GM18519 (cell line): ENCODE measurements at regions not wholly inside any gene's neighbourhood (a gene's known extent, or its start where the extent isn't known, plus 50 kb on each side); places are given as distances from the start of the nearest gene placed in this dataset.

Experiments used
- ATAC-seq: cut with Tn5 transposase; IDR thresholded peaks from one replicate; pipeline ENCODE4 v1.9.1; 2021; ENCODE audit warnings: mild to moderate bottlenecking, moderate library complexity; ENCODE audit not compliant: unreplicated experiment, low FRiP score

DNA sequence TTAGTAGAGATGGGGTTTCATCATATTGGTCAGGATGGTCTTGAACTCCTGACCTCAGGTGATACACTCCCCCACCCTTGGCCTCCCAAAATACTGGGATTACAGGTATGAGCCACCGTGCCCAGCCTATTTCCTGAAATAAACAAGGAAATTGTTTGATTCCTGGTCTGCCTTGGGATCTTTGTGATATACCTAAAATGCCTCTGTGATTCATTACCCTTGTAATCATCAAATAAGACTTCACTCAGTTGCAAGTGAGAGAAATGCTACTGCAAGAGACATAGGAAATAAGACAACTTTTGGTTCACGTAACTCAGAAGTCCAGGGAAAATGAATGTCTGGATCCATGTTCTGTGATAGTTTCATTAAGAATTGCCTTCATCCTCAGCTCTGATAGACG, 173.2 kb upstream of the MARCKS start:
- no peak for ATAC-seq

DNA sequence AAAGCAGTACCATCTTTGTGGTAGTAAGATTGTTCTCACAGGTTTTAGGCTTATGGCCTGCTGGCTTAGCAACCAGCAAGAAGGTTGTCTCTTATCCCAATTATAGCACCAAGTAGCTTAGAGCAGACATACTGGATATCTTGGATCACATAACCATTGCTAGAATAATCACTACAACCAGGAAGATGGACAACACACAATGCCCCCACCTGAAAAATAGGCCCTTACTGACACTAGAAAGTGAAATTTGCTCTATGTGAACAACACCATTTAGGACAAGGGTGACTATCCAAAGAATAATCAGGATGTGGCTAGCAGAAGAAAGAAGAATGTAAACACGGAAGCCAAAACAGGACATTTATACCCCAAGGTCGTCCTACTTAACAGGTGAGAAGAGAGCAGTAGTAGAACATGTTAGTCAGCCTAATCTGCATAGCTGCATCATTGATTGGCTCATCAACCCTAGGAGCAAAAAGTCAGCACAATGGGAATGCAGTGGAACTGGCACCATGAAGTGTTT, 172.7 kb upstream of the MARCKS start:
- ATAC-seq, result no peak

DNA sequence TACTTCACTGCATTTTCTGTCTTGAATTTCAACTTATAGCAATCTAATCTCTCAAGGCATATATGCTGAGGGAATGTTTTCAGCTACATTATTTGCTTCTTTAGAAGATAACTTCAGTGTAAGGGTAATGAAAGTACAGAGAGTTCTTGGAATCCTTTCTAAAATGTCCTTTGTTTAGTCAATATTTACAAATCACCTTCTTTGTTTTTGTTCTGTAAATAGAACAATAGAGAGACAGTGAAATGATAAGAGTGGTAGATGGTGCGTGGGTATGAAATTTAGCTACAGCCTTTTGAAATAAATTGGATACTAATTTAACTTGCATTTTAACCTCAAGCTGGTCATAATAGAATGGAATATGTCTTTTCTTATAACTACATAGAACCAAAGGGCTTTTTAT, 171.1 kb upstream of the MARCKS start:
- no peak for ATAC-seq

DNA sequence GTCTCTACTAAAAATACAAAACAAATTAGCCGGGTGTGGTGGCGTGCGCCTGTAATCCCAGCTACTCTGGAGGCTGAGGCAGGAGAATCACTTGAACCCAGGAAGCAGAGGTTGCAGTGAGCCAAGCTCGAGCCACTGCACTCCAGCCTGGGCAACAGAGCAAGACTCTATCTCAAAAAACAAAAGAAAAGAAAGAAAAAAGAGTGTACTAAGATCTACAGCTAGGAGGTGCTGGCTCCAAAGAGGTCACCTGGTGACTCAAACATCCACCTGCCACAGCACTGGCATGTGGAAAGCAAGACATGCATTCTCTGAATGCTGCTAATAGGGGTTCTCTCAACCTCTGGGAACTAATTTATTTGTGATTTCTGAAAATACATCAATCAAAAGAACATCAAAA, 167.5 kb upstream of the MARCKS start:
- peak; percentile 39 for ATAC-seq

DNA sequence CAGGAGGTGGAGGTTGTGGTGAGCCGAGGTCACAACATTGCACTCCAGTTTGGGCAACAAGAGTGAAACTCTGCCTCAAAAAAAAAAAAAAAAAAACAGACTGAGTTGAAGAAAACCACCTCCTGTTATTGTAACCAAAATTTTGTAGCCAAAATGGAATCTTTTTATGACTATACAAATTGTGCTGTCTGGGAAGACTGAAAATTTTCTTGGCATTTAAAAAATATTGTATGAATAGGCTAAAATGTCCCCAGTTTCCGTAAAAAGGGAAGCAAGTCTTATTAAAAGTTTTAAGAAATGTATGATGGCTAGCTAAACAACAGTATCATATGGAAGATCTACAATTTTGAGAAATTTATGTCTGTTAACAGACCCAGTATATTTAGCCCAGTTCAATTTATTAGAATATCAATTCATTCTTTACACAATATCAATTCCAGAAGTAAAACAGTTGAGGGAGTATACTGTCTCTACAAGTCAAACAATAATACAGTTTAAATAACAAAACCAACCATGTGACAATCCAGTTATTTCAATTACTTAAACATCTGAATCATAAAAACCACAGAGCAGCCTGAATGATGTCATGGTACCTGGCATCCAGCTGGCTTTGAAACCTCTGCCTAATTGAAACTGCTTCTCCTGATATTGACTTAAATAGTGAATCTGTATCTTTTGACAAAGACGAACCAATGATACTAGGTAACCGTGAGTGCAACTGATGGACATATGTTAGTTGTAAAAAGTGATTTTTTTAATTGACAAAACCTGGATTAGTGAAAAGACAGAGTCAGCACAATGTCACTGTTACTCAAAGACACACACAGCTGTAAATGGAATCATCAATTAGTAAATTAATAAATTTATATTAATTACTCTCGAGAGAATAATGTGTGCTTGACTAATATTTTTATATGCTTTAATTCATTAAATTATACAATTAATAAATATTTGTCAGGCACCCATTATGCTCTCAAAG, 166.6 kb upstream of the MARCKS start:
- ATAC-seq, result peak; percentile 83

DNA sequence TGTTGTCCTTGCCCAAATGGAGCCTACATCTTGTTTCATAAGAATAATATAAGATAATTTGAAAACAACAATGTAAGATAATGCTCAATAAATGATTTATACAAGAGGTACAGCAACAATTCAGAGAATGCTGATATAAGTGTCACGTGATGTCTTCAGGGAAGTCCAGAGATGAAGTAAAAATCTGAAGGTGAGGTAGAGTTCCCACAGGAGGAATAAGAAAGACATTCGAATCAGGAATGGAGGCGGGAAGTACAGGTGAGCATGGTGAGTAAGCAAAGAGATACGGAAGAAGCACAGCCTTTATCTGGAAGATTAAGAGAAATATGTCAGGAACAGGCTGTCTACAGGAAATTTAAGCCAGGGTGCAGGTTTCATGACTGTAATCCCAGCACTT, 165.9 kb upstream of the MARCKS start:
- ATAC-seq, result no peak

DNA sequence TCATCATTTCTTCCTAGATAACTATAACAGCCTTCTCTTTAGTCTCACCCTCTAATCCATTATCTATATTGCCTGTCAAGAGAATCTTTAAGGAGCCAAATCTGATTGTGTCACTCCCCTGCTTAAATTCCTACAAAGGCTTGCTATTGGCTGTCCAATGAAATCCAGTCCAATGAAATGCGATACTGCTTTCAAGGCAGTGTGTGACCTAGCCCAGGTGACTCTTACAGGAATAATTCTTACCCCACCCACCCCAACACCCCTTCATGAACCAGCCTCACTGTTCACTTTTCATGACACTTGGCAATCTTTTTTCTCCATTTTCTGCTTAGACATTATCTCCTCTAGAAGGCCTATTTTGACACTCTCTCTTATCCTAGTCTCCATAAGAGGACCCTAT, 163.3 kb upstream of the MARCKS start:
- ATAC-seq, result no peak

DNA sequence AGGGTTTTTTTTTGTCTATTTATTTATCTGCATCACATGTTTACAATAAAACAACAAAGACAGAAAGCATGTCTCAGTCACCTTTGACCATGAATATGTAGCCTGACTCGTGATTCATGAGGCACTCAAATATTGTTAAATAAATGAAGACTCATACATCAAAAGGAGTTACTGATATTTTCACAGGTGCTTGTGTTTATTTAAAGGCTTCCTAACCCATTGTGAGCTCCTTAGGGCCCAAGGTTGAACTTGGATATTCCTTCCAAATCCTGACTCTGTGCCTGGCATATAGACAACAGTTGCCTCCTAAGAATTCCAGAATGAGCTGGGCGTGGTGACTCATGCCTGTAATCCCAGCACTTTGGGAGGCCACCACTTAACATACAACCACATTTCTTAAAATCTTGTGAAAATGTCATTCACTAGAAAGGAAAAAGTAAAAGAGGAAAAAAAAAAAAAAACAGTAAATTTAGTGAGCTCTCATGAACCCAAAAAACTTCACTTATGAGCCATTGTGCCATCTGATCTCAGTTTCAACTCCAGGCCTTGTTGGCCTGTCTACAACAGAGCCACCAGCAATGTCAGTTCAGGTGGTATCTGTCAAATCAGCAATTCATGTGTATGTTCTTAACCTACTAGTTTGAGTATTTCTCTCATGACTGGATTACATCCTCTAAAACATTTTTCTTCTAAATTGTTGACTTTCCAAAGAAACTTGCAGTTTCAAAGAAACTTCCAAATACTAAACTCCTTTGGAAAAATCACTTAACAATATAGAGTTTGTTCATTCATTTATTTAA, 162.7 kb upstream of the MARCKS start:
- ATAC-seq, result no peak

DNA sequence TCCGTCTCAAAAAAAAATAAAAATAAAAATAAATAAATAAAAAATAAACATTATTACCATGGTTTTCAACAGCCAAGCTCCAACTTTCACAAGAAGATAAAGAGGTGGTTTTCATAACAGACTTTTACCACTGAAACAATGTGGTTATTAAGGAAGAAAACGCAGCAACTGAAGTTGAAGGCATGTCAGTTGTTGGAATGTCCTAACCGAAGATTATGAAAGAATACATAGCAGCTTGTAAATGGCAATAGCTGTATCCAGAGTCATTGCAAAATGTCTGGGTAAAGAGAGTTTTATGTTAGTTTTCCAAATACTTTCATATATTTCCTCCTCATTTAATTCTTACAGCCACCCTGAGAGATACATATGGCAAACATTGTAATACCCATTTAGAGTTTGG, 161.6 kb upstream of the MARCKS start:
- no peak for ATAC-seq

DNA sequence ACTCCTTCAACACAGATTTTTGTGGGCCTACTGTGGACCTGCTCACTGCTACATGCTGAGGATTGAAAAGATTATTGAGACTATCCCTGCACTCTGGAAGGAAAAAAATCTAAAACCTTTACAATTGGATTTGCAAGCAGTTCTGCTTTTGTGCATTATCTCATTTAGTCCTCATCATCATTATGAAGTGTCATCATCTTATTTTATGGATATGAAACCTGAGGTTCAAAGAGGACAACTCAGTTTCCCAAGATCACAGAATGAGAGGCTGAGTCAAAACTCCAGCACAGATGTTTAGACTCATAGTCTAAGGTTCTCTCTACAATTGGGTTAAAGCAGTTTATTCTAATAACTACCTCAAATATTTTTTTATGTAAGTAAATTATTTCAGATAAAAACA, 160.2 kb upstream of the MARCKS start:
- ATAC-seq, result no peak

DNA sequence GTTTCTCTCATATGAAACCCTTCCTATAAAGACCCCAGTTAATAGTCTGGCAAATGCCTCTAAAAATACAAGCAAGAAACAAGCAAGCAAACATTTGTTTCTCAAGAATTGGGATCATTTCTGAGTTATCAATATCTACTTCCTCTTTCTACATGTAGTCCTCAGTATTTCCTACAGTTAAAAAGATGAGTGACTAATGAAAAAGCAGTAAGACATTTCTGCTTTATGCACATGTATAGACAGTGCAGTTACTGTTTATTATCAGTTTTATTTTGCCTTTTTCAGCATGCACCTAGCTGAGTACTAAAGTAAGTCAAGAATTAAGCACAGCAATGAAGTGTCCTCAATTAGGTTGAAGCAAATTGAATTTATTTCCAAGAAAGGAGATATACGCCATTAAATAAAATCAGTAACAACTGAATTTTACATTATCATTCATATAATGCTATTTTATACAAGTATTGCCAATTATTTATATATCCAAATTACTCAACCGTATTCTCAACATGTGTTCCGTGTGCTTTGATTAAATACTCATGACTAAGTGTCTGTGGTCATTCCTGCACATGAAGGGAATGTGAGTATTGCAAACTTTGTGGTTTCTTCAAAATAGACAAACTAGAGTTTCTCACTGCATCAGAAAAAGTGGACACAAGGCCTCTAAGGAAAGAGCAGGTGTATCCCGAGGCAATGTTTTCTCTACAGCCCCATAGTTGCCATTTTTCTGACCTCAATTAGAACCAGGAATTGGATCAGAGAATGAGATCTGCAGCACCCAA, 159.3 kb upstream of the MARCKS start:
- ATAC-seq, result peak; percentile 83

DNA sequence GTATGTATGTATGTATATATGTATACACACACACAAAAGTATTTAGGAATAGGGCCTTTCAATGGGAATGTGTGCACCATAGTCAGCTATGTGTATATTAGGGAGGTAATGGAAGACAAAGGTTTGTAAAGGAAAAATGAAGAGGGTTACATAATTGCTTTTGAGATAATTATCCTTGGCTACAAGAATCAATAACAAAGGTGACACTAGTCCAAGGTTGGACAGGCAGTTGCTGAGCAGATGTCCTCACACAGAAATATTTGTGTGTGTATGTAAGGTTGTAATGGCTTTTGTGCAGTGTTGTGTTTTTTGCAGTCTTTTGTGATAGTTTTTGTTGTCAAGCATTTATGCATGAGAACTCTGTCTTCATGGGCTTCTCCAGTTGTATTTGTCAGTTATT, 157.9 kb upstream of the MARCKS start:
- no peak for ATAC-seq

DNA sequence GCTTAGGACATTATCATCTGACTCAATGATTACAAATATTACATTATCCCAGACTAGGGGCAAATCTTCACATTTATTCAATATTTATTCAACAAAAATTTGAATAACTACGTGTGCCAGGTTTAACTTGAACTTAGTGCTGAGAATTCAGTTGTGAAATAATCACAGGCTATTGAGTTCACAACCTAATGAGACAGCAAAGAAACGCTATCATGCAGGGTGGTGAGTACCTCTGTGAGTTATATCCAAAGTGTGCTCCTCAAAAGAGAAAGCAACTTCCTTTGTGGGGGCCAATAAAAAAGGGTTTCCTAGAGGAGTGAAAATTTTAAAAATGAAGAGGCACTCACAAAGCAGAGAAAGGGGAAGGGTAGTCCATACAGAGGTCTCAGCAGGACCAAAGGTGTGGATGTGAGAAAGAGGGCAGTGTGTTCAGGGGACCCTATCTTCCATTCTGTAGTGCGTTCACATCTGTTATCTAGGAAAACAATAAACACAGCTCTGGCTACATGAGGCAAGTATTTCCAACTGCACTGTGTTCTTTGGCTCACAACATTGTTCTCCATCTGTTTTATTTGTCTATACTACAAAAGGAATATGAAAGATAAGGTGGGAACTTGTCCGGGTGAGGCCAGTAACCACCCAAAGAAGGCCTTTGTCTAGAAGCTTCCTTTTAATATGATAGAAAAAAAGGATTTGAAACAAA, 155.4 kb upstream of the MARCKS start:
- ATAC-seq, result no peak

DNA sequence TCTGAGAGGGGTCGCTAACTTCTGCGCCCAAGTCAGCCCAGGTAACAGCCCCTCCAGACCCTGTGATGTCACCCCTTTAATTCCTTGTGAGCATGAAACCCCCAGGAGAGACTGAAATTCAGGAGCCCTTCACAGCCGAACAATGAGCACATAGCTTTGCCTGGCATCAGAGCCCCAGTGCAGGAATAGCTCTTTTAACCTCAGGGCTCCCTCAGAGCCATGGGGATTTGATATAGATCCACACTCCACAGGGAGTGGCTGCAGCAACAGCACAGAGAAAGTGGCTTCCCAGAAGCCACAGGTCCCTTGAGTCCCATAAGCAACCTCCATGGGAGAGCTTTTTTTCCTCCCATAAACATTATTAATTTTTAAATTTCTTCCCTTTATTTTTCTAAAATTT, 150.0 kb upstream of the MARCKS start:
- ATAC-seq, result no peak

DNA sequence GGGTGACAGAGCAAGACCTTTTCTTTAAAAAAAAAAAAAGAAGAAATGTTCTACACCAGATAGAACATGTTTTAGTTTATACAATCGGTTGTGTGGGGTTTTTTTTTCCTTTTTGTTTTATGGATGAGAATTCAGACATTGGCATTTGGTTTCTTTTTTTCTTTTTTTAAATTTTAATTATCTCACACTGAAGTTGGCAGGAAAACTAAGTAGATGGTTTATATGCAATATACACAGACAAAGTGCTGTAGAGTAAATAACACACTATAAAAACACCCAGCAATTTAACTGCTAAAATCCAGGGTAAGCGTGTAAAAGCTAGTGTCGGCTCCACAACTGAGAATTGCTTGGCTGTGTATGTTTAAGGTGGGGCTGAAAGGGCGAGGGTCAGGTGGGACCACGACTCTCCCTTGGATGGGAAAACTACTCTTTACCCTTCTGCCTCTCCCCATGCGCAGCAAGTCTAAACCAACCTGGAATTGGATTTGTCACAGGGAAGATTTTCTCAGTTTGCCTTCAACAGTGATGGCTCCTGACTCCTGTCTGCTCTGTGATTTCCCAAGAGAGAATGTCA, 147.1 kb upstream of the MARCKS start:
- no peak for ATAC-seq

DNA sequence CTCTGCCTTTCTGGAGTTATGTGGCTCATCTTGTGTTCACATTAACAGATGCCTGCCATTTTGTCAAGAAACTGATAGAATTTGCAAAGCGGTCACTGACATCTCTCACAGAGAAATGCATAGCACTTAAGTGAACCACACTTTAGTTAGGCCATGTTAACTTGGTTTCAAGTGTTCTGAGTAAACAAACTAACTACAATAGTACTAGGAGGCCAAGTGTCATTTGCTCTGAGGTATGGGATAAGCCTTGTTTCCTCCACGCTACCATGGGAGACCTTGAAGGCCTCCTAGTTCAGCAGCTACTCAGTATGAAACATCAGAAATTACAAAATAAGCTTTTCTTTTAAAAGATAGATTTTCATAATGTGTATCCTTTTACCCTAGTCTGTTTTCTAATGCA, 143.5 kb upstream of the MARCKS start:
- no peak for ATAC-seq

DNA sequence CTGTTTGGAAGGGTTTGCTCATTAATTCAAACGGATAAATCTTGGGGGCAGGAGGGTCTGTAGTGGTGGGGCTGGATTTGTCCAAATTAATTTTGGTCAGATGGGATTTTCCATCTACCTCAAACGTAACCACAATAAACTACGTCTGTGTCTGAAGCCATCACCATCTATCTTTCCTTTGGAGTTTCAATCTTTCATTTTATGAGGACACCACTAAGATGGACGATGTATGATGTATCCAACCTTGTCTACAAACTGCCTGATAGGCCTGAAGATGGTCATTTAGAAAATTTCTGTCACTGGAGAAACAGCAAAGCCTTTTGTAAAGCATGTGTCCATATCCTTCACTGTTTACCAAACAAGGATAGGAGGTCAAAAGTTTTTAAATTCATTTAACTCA, 138.6 kb upstream of the MARCKS start:
- no peak for ATAC-seq

DNA sequence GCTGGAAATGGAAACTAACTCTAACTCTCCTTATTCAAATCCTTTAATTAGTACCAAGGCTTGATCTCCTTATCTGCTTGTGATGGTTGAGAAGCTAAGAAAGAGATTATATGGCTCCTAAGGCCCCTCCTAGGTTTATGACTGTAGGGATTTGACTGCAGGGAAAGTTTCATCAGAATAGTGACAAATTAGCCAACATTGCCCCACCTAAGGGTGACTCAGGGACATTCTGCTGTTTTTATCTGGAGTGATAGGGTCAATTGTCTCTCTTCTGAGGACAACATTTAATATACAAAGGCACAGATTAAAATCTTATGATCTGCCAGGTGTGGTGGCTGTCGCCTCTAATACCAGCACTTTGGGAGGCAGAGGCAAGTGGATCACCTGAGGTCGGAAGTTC, 138.1 kb upstream of the MARCKS start:
- ATAC-seq, result no peak

DNA sequence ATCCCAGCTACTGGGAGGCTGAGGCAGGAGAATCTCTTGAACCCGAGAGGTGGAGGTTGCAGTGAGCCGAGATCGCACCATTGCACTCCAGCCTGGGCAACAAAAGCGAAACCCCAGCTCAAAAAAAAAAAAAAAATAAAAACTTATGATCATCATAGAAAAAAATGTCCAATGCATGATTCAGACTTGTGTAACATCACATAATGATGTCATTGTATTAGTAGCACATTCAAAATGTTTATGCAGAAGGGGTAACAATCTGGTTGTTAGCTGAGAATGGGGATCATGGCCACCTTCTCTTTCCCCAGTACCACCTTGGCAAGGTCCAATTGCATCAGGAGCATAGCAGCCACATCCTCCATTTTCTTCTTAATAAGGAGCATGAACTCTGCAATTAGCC, 137.6 kb upstream of the MARCKS start:
- ATAC-seq, result no peak

DNA sequence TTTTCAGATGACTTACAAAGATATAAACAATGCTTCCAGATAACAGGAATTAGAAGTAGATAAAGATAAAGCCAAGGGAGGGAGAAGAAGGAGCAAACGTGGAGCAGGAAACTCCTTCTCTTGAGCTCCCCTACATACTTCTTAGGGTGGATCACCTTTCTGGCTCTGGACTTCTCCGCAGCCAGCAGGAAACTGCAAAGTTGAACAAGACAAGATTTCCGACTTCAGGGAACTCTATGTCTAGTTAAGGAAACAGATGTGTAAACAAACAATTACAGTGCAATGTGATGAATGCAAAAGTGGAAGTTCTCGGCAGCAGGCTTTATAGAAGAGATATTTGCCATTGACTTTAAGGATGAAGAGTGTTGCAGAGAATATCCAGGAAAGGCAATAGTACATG, 134.0 kb upstream of the MARCKS start:
- no peak for ATAC-seq
